GM19467 (cell line): ENCODE measurements at regions not wholly inside any gene's neighbourhood (a gene's known extent, or its start where the extent isn't known, plus 50 kb on each side); places are given as distances from the start of the nearest gene placed in this dataset.

Experiments used
- ATAC-seq: cut with Tn5 transposase; IDR thresholded peaks from one replicate; pipeline ENCODE4 v1.9.1; 2021; ENCODE audit warnings: mild to moderate bottlenecking, moderate library complexity; ENCODE audit not compliant: unreplicated experiment

- no peak for ATAC-seq
Measured at GRCh38 chr19:30082611-30083010, 140.6 kb downstream of the URI1 start.

GRCh38 chr19:30083125-30083681 lies 141.2 kb downstream of the URI1 start:
- ATAC-seq = no peak

GRCh38 chr19:30083701-30084156 lies 141.7 kb downstream of the URI1 start:
- ATAC-seq = no peak

GRCh38 chr19:30084390-30084819 lies 142.4 kb downstream of the URI1 start:
- no peak for ATAC-seq

DNA sequence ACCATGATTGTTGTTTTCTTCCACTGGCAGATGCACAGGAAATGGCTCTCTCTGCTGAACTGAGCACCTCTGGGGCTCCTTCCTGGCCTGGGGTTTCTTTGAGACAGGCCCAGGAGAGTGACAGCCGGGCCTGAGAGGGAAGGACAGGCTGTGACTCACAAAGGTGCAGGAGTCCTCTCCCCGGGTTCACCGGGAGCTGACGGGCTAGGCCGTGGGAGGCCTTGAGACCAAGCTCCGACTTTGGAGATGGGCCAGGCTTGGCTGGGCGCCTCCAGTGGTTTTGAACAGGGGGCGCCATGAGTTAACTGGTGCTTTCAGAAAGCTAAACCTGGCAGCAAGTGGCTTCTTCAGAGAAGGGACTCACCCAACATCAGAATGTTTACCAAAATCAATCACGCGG lies 143.4 kb downstream of the URI1 start:
- no peak for ATAC-seq

- no peak for ATAC-seq
Measured at GRCh38 chr19:30086220-30086619, 144.2 kb downstream of the URI1 start.

- ATAC-seq = no peak
Measured at GRCh38 chr19:30086916-30087315, 144.9 kb downstream of the URI1 start.

DNA sequence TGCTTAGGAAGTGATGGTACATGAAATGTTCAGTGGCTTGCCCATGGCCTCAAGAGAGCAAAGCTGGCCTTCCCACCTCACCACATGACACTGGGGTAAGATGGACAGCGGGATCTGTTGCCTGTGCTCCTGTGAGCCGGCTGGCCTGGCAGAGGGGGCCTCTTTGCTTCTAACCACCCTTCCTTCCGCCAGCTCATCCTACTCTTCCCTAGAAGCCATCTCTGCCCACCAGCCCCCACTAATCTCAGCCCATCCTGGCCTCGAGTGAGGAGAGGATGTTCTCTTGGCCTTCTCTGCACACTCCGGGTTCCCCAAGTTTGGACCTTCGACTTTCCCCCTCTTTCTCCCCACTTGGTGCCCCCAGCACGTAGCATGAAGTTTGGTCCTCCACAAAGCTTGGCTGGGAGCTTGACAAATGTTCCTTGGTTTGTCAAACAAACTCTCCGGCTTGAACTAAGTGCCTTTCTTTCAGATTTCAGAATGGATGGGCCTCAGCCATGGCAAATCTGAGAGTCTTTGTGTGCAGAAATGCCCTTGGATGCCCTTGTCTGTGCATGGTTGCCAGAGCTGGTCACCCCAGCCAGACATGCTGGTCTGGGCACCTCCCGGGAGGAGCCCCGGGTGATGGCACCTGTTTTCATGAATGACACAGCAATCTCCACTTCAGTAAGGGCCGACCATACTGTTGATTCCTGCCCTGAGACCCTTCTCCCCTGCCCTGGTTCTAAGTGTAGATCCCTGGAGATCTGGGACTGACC lies 145.5 kb downstream of the URI1 start:
- ATAC-seq = no peak

GRCh38 chr19:30088567-30088966 lies 146.5 kb downstream of the URI1 start:
- ATAC-seq = no peak

DNA sequence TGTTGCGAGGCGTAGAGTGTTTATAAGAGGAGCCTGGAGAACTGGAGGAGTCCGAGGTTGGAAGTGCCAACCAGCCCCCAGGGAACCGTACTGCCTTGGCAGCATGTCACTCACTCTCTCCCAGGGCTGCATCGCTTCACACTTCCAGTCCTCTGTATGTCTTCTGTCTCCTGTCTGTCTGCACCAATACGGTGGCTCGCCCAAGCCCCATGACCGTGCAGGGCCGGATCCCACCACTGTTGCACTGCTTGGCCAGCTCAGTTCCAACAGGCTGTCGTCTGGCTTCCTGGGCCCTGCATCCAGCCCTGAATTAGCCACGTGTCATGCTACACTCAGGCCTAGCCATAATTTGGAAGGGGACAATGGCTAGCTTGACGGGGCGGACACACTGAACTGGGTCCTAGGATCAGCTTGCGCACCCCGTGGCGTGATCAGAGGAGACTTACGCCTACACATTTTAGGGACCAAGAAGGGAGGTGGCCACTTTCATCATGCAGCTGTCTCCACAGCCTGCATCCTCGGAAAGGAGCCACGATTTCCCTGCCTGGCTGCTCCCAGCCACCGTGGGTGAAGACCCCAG lies 147.1 kb downstream of the URI1 start:
- ATAC-seq = no peak

DNA sequence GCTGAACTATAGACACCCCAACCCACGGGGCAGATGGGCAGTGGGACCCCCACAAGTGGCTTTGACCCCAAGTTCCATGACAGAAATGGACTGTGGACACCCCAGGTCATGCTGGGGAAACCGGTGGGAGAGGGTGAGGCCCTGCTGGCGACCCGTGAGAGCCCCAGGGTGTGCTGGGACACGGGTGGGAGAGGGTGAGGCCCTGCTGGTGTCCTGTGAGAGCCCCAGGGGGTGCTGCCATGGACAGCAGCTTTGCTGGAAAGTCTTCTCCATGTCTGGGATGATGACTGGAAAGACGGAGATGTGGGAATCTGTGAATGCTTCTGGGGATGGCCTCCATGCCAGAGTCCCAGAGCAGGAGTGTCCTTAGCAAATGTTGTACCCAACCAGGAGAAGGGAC lies 148.4 kb downstream of the URI1 start:
- no peak for ATAC-seq

DNA sequence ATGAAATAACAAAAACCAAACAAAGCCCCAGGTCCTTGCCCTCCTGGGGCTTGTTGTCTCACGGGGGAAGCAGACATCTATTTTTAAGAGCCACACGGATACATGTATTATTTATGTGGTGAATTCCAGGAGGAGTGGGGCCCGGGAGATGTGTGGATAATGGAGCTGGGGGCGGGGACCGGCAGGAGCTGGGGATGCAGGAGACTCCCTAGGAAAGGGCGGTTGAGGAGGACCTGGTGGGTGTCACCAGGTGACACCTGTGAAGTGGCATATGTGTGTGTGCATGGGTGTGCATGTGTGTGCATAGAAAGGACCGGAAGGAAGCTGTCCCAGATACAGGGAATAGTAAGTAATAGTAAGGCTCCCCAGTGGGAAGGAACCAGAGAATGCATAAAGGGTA lies 148.9 kb downstream of the URI1 start:
- ATAC-seq = no peak

GRCh38 chr19:30091456-30091855 lies 149.4 kb downstream of the URI1 start:
- ATAC-seq = no peak

DNA sequence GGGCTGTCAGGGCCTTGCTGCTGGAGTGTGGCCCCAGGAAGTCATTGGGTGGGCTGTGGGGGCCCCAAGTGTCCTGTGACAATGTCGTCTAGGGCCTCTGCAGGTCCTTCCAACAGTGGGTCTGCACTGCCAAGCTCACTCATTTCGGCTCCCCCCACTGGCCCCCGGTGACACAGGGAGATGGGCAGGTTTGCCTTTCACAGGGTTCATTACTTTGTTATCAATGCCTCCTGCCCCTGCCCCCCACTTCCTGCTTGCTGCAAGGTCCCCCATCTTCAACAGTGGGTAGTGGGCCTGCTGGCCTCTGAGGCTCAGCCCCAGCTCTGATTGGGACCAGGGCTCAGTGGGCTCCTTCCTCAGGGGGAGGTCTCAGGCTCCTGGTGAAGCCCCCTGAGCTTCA lies 149.8 kb downstream of the URI1 start:
- ATAC-seq = no peak

GRCh38 chr19:30092721-30093569 lies 150.9 kb downstream of the URI1 start:
- ATAC-seq = no peak

- ATAC-seq = no peak
Measured at GRCh38 chr19:30093966-30094755, 152.1 kb downstream of the URI1 start.

GRCh38 chr19:30094756-30095140 lies 152.7 kb downstream of the URI1 start:
- no peak for ATAC-seq

- no peak for ATAC-seq
Measured at GRCh38 chr19:30095171-30095570, 153.1 kb downstream of the URI1 start.

DNA sequence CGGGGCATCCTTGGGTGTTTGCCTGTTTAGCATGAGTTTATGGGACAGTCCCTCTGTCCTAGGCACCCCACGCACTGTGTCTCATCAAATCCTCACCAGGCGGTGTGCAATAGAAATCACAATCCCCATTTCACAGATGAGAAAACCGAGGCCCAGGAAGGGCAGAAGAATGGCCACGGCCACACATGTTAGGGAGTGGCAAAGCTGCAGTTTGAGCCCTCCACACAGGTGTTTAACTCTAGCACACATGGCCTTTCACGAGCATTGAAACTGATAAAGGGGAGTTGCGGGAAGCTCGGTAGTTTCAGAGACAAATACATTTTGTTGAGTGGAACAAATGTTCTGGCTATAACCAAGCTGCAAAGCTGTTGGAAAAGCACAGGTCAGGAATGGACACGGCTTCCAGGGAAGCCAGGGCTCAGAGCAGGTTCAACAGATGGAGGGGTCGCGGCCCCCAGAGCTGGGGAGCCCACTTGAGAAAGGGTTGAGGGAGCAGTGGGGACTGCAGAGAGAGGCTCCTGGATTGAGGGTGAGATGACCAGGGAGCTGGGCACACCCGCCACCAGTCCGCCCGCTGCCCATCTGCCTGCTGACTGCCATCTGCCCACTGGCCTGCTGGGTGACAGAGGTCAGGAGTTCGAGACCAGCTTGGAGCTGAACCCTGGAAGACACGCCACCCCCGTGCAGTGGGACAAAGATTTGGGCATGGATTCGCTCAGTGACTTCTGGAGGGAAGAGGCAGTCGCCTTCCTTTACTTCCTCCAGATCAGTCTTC lies 154.7 kb downstream of the URI1 start:
- no peak for ATAC-seq

DNA sequence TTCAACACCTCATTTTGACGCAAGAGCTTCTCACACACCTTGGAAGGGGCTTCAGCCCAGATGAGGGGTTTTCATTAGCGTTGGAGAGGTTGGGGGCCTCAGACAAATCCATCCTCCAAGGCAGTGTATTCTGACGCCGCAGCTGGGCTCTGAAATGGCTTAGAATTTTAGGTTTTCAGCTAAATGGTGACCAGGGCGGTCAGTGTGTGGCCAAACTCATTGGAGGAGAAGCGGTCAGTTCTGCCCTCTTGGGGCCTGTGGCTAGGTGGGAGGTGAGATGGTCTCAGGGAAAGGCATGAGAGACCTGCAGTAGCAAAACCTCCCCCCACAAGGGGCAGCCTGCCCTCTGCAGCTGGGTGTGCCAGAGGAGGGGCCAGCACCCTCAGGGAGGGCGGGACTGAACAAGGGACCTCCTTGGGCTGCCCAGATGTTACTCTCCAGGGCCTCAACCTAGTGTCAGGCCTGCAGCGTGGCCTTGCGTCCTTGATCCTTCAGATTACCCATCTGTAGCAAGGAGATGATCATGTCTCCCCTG lies 155.8 kb downstream of the URI1 start:
- ATAC-seq = no peak
